ENCODE measurements at regions not wholly inside any gene's neighbourhood (a gene's known extent, or its start where the extent isn't known, plus 50 kb on each side); places are given as distances from the start of the nearest gene placed in this dataset.

DNA sequence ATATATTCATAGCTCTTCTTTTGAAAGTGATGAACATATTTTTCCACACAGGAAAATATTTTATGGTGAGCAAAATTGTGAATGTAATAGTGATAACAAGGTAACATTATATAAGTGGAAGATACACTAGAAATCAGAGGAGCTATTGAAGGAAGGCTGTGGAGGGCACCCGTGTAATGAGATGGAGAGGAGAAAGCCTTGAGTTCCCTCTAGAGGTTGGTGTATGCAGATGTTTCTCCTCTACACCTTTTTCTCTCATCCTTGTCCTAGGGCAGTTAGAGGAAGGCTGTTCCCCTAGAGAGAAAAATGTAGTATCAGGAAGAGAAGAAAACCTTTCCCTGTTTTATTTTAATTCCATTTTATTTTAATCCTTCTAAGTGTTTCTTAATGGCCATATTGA, 54.6 kb upstream of the NRG3 start:
- TF ChIP-seq, protein P1, sequence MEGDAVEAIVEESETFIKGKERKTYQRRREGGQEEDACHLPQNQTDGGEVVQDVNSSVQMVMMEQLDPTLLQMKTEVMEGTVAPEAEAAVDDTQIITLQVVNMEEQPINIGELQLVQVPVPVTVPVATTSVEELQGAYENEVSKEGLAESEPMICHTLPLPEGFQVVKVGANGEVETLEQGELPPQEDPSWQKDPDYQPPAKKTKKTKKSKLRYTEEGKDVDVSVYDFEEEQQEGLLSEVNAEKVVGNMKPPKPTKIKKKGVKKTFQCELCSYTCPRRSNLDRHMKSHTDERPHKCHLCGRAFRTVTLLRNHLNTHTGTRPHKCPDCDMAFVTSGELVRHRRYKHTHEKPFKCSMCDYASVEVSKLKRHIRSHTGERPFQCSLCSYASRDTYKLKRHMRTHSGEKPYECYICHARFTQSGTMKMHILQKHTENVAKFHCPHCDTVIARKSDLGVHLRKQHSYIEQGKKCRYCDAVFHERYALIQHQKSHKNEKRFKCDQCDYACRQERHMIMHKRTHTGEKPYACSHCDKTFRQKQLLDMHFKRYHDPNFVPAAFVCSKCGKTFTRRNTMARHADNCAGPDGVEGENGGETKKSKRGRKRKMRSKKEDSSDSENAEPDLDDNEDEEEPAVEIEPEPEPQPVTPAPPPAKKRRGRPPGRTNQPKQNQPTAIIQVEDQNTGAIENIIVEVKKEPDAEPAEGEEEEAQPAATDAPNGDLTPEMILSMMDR (IDR thresholded peaks at IDR 0.05): peak in 2 of 6 experiments; percentile 6 to 8
- TF ChIP-seq EP300 (IDR thresholded peaks at IDR 0.05) (no peak), POLR2A (IDR thresholded peaks at IDR 0.05) (no peak), POLR2AphosphoS5 (IDR thresholded peaks at IDR 0.05) (no peak)
